Caco-2 (cell line): ENCODE measurements at regions not wholly inside any gene's neighbourhood (a gene's known extent, or its start where the extent isn't known, plus 50 kb on each side); places are given as distances from the start of the nearest gene placed in this dataset.
A peak's percentile ranks its signal among the peaks of the same experiment; 100 is the strongest.

Experiments used
- BruUV-seq: library from RNA; stranded (reverse); fragments of 400-500 nt; replicated peaks from 2 replicates; lab custom pipeline; 2021; lab: Mats Ljungman, UMichigan
- CTCF ChIA-PET: fragments of 300-600 bp; sonication (Branson Sonifier 250); formaldehyde crosslinking; loops from one replicate; lab custom pipeline; 2022; ENCODE audit warnings: antibody characterized with exemption; lab: Charles Lee
- POLR2A ChIA-PET: fragments of 300-600 bp; sonication (Branson Sonifier 250); formaldehyde crosslinking; loops from one replicate; lab custom pipeline; 2022; ENCODE audit warnings: antibody characterized with exemption; lab: Charles Lee
- DNase-seq, 2 experiments: peaks; one replicate each; pipeline versions ENCODE4 v3.0.0 to v3.0.0-alpha.2; 2020 to 2022
- H3K27me3 ChIP-seq: replicated peaks from 2 replicates; pipeline ENCODE4 v1.6.0; 2011; ENCODE audit warnings: low read length; ENCODE audit not compliant: control insufficient read depth, insufficient read depth
- H3K36me3 ChIP-seq: 2 replicates; pipeline ENCODE4 v1.5.1; 2011; ENCODE audit warnings: low read length; ENCODE audit not compliant: control insufficient read depth, insufficient read depth
- H3K4me1 ChIP-seq: fragments of 250-450 bp; sonication (Bioruptor Pico); 2 replicates; pipeline ENCODE4 v1.5.1; 2020; ENCODE audit warnings: mild to moderate bottlenecking
- H3K4me3 ChIP-seq: 2 replicates; pipeline ENCODE4 v1.5.1; 2011; ENCODE audit warnings: low read depth, mild to moderate bottlenecking, control low read depth, low read length
- H3K9me3 ChIP-seq: fragments of 250-450 bp; sonication (Bioruptor Pico); 2 replicates; pipeline ENCODE4 v1.5.1; 2020; ENCODE audit warnings: mild to moderate bottlenecking, moderate library complexity
- H3K27ac Mint-ChIP-seq: one replicate; pipeline ENCODE4 v1.8.0; 2022; ENCODE audit warnings: mixed read lengths; ENCODE audit not compliant: unreplicated experiment
- H3K27me3 Mint-ChIP-seq: one replicate; pipeline ENCODE4 v1.8.0; 2022; ENCODE audit warnings: mixed read lengths; ENCODE audit not compliant: insufficient read depth, unreplicated experiment
- H3K36me3 Mint-ChIP-seq: one replicate; pipeline ENCODE4 v1.8.0; 2022; ENCODE audit warnings: mild to moderate bottlenecking, mixed read lengths; ENCODE audit not compliant: insufficient read depth, unreplicated experiment
- H3K4me1 Mint-ChIP-seq: one replicate; pipeline ENCODE4 v1.8.0; 2022; ENCODE audit warnings: low read depth, mixed read lengths; ENCODE audit not compliant: unreplicated experiment
- H3K4me3 Mint-ChIP-seq: one replicate; pipeline ENCODE4 v1.8.0; 2022; ENCODE audit warnings: mild to moderate bottlenecking, moderate library complexity, mixed read lengths; ENCODE audit not compliant: unreplicated experiment
- H3K9me3 Mint-ChIP-seq: one replicate; pipeline ENCODE4 v1.8.0; 2022; ENCODE audit warnings: mixed read lengths; ENCODE audit not compliant: unreplicated experiment
- CTCF ChIP-seq, 2 experiments: fragments of 200-600 bp in 1 of 2; IDR thresholded peaks; 1 replicate in 1 of 2; 2 replicates in 1 of 2; pipeline versions ENCODE4 v1.5.1 to v1.8.0; 2011 to 2022; ENCODE audit warnings: antibody characterized with exemption in 1 of 2, control low read depth in 1 of 2, inconsistent platforms in 1 of 2, low read depth in 1 of 2, low read length in 1 of 2, mild to moderate bottlenecking in 1 of 2, moderate library complexity in 1 of 2; ENCODE audit not compliant: insufficient read depth in 1 of 2, severe bottlenecking in 1 of 2, unreplicated experiment in 1 of 2
- intact Hi-C: fragments of 100-400 bp; cut with micrococcal nuclease; formaldehyde crosslinking; loops from one replicate; pipeline ENCODE4 v1.10.0; 2022; ENCODE audit not compliant: unreplicated experiment

GRCh38 chr14:101065246-101065645, 161.7 kb upstream of the RTL1 start:
- no peaks in the 10 kb centered on the region for H3K9me3 ChIP-seq
- H3K4me1 ChIP-seq: no peaks in the 10 kb centered on the region
- H3K27me3 ChIP-seq: no peaks in the 10 kb centered on the region
- H3K27ac Mint-ChIP-seq: no peak overlapping the region
- peaks cover 9% of the 10 kb centered on the region for H3K27me3 Mint-ChIP-seq
- H3K9me3 Mint-ChIP-seq: no peaks in the 10 kb centered on the region
- no peaks in the 10 kb centered on the region for H3K36me3 Mint-ChIP-seq
- BruUV-seq: no TSS peak
- intact Hi-C loops: no loop called here
- no peaks in the 10 kb centered on the region for H3K4me1 Mint-ChIP-seq
- no peak overlapping the region for H3K4me3 ChIP-seq
- TF ChIP-seq CTCF (IDR thresholded peaks at IDR 0.05; ENCODE audit: insufficient read depth in 1 of 2, low read depth in 1 of 2, low read length in 1 of 2, severe bottlenecking in 1 of 2, unreplicated experiment in 1 of 2): no peak
- H3K4me3 Mint-ChIP-seq: no peak overlapping the region
- peak in 1 of 2 experiments; percentile 7 for DNase-seq
- H3K36me3 ChIP-seq: no peaks in the 10 kb centered on the region
- CTCF ChIA-PET: no interaction called here
- POLR2A ChIA-PET: no interaction called here

- Mint-ChIP-seq H3K4me3 (no peak overlapping the region), H3K27ac (no peak overlapping the region), H3K9me3 (no peaks in the 10 kb centered on the region), H3K27me3 (peaks cover 5% of the 10 kb centered on the region), H3K4me1 (no peaks in the 10 kb centered on the region), H3K36me3 (no peaks in the 10 kb centered on the region)
- ChIA-PET CTCF (no interaction called here), POLR2A (no interaction called here)
- no peaks in the 10 kb centered on the region for H3K27me3 ChIP-seq
- no peaks in the 10 kb centered on the region for H3K4me1 ChIP-seq
- no peak for TF ChIP-seq CTCF (IDR thresholded peaks at IDR 0.05; ENCODE audit: insufficient read depth in 1 of 2, low read depth in 1 of 2, low read length in 1 of 2, severe bottlenecking in 1 of 2, unreplicated experiment in 1 of 2)
- no peak overlapping the region for H3K4me3 ChIP-seq
- H3K9me3 ChIP-seq: no peaks in the 10 kb centered on the region
- H3K36me3 ChIP-seq: no peaks in the 10 kb centered on the region
- intact Hi-C loops: no loop called here
- BruUV-seq: no TSS peak
- peak in 1 of 2 experiments; percentile 13 for DNase-seq
Measured at GRCh38 chr14:101065696-101066694, 162.5 kb upstream of the RTL1 start.

- H3K36me3 Mint-ChIP-seq: no peaks in the 10 kb centered on the region
- CTCF ChIA-PET: interaction anchor here (0.7 kb wide), 1 partner anchor 337 kb away, joined by 5 read pairs; no protein-coding TSS in a partner anchor
- H3K4me3 ChIP-seq: no peak overlapping the region
- H3K4me1 Mint-ChIP-seq: no peaks in the 10 kb centered on the region
- BruUV-seq: no TSS peak
- no peak for TF ChIP-seq CTCF (IDR thresholded peaks at IDR 0.05; ENCODE audit: insufficient read depth in 1 of 2, low read depth in 1 of 2, low read length in 1 of 2, severe bottlenecking in 1 of 2, unreplicated experiment in 1 of 2)
- no peaks in the 10 kb centered on the region for H3K36me3 ChIP-seq
- no peak overlapping the region for H3K27ac Mint-ChIP-seq
- no peaks in the 10 kb centered on the region for H3K9me3 ChIP-seq
- no peaks in the 10 kb centered on the region for H3K9me3 Mint-ChIP-seq
- POLR2A ChIA-PET: no interaction called here
- H3K4me1 ChIP-seq: no peaks in the 10 kb centered on the region
- DNase-seq: peak in 1 of 2 experiments; percentile 7
- H3K4me3 Mint-ChIP-seq: no peak overlapping the region
- intact Hi-C loops: no loop called here
- no peaks in the 10 kb centered on the region for H3K27me3 ChIP-seq
- H3K27me3 Mint-ChIP-seq: peaks cover 4% of the 10 kb centered on the region
Measured at GRCh38 chr14:101066826-101067510, 163.4 kb upstream of the RTL1 start.
